ENCODE measurements at regions not wholly inside any gene's neighbourhood (a gene's known extent, or its start where the extent isn't known, plus 50 kb on each side); places are given as distances from the start of the nearest gene placed in this dataset.
"Not testable (repeated sequence)": the region's sequence is repeated elsewhere in the genome, so short reads cannot be mapped to it uniquely, and the experiment has no call there.

- DNase-seq (ENCODE audit: low read depth in 4 of 4, low spot score in 3 of 4): no peak
Measured at GRCh38 chr14:61174441-61174891, 106.7 kb downstream of the TMEM30B start.

- no peak for DNase-seq (ENCODE audit: low read depth in 4 of 4, low spot score in 3 of 4)
Measured at GRCh38 chr14:61171727-61172126, 109.4 kb downstream of the TMEM30B start.

- no peak for DNase-seq (ENCODE audit: low read depth in 4 of 4, low spot score in 3 of 4)
Measured at GRCh38 chr14:61168141-61168540, 113.0 kb downstream of the TMEM30B start.

- DNase-seq (ENCODE audit: low read depth in 4 of 4, low spot score in 3 of 4): no peak
Measured at GRCh38 chr14:61167642-61168041, 113.5 kb downstream of the TMEM30B start.

GRCh38 chr14:61160798-61161197 is 120.3 kb downstream of the TMEM30B start:
- no peak for DNase-seq (ENCODE audit: low read depth in 4 of 4, low spot score in 3 of 4)

GRCh38 chr14:61154641-61155040 is 126.5 kb downstream of the TMEM30B start:
- no peak for DNase-seq (ENCODE audit: low read depth in 4 of 4, low spot score in 3 of 4)

GRCh38 chr14:61153914-61154545 is 127.1 kb downstream of the TMEM30B start:
- no peak for DNase-seq (ENCODE audit: low read depth in 4 of 4, low spot score in 3 of 4)

- peak in 1 of 4 donors; percentile 24 for DNase-seq (ENCODE audit: low read depth in 4 of 4, low spot score in 3 of 4)
Measured at GRCh38 chr14:61153431-61153830, 127.7 kb downstream of the TMEM30B start.

GRCh38 chr14:61152851-61153364 is 128.2 kb downstream of the TMEM30B start:
- no peak for DNase-seq (ENCODE audit: low read depth in 4 of 4, low spot score in 3 of 4)

- no peak for DNase-seq (ENCODE audit: low read depth in 4 of 4, low spot score in 3 of 4)
Measured at GRCh38 chr14:61151251-61151650, 129.9 kb downstream of the TMEM30B start.

- no peak for DNase-seq (ENCODE audit: low read depth in 4 of 4, low spot score in 3 of 4)
Measured at GRCh38 chr14:61150851-61151250, 130.3 kb downstream of the TMEM30B start.

GRCh38 chr14:61149896-61150295 is 131.2 kb downstream of the TMEM30B start:
- DNase-seq (ENCODE audit: low read depth in 4 of 4, low spot score in 3 of 4): no peak

- DNase-seq (ENCODE audit: low read depth in 4 of 4, low spot score in 3 of 4): no peak
Measured at GRCh38 chr14:61148742-61149350, 132.3 kb downstream of the TMEM30B start.

GRCh38 chr14:61147831-61148549 is 133.1 kb downstream of the TMEM30B start:
- no peak for DNase-seq (ENCODE audit: low read depth in 4 of 4, low spot score in 3 of 4)

- no peak for DNase-seq (ENCODE audit: low read depth in 4 of 4, low spot score in 3 of 4)
Measured at GRCh38 chr14:61147381-61147821, 133.7 kb downstream of the TMEM30B start.

- no peak for DNase-seq (ENCODE audit: low read depth in 4 of 4, low spot score in 3 of 4)
Measured at GRCh38 chr14:61146899-61147298, 134.2 kb downstream of the TMEM30B start.

GRCh38 chr14:61145903-61146481 is 135.1 kb downstream of the TMEM30B start:
- DNase-seq (ENCODE audit: low read depth in 4 of 4, low spot score in 3 of 4): no peak

- no peak for DNase-seq (ENCODE audit: low read depth in 4 of 4, low spot score in 3 of 4)
Measured at GRCh38 chr14:61145034-61145902, 135.9 kb downstream of the TMEM30B start.

- not testable (repeated sequence) for DNase-seq (ENCODE audit: low read depth in 4 of 4, low spot score in 3 of 4)
Measured at GRCh38 chr14:61144117-61145033, 136.8 kb downstream of the TMEM30B start.

Data from left renal pelvis (tissue), 4 donors.